A673 (cell line): ENCODE measurements at regions not wholly inside any gene's neighbourhood (a gene's known extent, or its start where the extent isn't known, plus 50 kb on each side); places are given as distances from the start of the nearest gene placed in this dataset.
A peak's percentile ranks its signal among the peaks of the same experiment; 100 is the strongest.

Source experiments
- BruUV-seq: library from RNA; stranded (reverse); fragments of 400-500 nt; replicated peaks from 2 replicates; lab custom pipeline; 2021; lab: Mats Ljungman, UMichigan
- CTCF ChIA-PET: fragments of 300-600 bp; sonication (Branson Sonifier 250); formaldehyde crosslinking; loops from one replicate; lab custom pipeline; 2022; ENCODE audit warnings: antibody characterized with exemption; lab: Charles Lee
- POLR2A ChIA-PET: fragments of 300-600 bp; sonication (Branson Sonifier 250); formaldehyde crosslinking; loops from one replicate; lab custom pipeline; 2022; ENCODE audit warnings: antibody characterized with exemption; ENCODE audit not compliant: low non-redundant PET; lab: Charles Lee
- DNase-seq: peaks from one replicate; pipeline ENCODE4 v3.0.0-alpha.2; 2015; ENCODE audit warnings: low spot score
- H3K27ac ChIP-seq: fragments of 200-600 bp; sonication (generic); 2 replicates; pipeline ENCODE4 v1.5.1; 2016; ENCODE audit warnings: mixed run types, low read depth, mild to moderate bottlenecking, mixed read lengths, antibody characterized with exemption, low read length; ENCODE audit not compliant: poor library complexity, severe bottlenecking
- H3K27me3 ChIP-seq: fragments of 200-600 bp; sonication (generic); replicated peaks from 2 replicates; pipeline ENCODE4 v1.6.1; 2017; ENCODE audit warnings: mixed run types, low read depth, mild to moderate bottlenecking, mixed read lengths, antibody characterized with exemption, low read length; ENCODE audit not compliant: insufficient read depth, poor library complexity
- H3K36me3 ChIP-seq: fragments of 200-600 bp; sonication (generic); 2 replicates; pipeline ENCODE4 v1.6.1; 2016; ENCODE audit warnings: mixed run types, mild to moderate bottlenecking, mixed read lengths, antibody characterized with exemption, low read length; ENCODE audit not compliant: insufficient read depth, poor library complexity, severe bottlenecking
- H3K4me1 ChIP-seq: fragments of 200-600 bp; sonication (generic); 2 replicates; pipeline ENCODE4 v1.6.1; 2017; ENCODE audit warnings: mixed run types, mild to moderate bottlenecking, mixed read lengths, antibody characterized with exemption, low read length; ENCODE audit not compliant: insufficient read depth, poor library complexity, severe bottlenecking
- H3K4me3 ChIP-seq: fragments of 200-600 bp; sonication (generic); 2 replicates; pipeline ENCODE4 v1.5.1; 2016; ENCODE audit warnings: low read depth, mixed run types, mild to moderate bottlenecking, mixed read lengths, low read length; ENCODE audit not compliant: poor library complexity, severe bottlenecking
- H3K9me3 ChIP-seq: fragments of 200-600 bp; sonication (generic); 2 replicates; pipeline ENCODE4 v1.6.1; 2016; ENCODE audit warnings: mixed run types, low read depth, mild to moderate bottlenecking, mixed read lengths, antibody characterized with exemption, low read length; ENCODE audit not compliant: poor library complexity, severe bottlenecking
- EZH2 ChIP-seq: fragments of 200-600 bp; sonication (generic); IDR thresholded peaks from 2 replicates; pipeline ENCODE4 v1.6.1; 2017; ENCODE audit warnings: borderline replicate concordance, low read depth, mild to moderate bottlenecking, mixed read lengths, antibody characterized with exemption, low read length; ENCODE audit not compliant: poor library complexity, severe bottlenecking
- intact Hi-C: fragments of 100-400 bp; cut with micrococcal nuclease; formaldehyde crosslinking; loops from one replicate; pipeline ENCODE4 v1.10.0; 2022; ENCODE audit not compliant: unreplicated experiment
- TF ChIP-seq, protein P1 (sequence below): fragments of 300-800, 200-600 bp; sonication (generic); conservative IDR thresholded peaks from 2 replicates; pipeline ENCODE4 v1.5.1; 2017; ENCODE audit warnings: low read depth, mild to moderate bottlenecking, antibody characterized with exemption, low read length, moderate library complexity, mixed read lengths

DNA sequence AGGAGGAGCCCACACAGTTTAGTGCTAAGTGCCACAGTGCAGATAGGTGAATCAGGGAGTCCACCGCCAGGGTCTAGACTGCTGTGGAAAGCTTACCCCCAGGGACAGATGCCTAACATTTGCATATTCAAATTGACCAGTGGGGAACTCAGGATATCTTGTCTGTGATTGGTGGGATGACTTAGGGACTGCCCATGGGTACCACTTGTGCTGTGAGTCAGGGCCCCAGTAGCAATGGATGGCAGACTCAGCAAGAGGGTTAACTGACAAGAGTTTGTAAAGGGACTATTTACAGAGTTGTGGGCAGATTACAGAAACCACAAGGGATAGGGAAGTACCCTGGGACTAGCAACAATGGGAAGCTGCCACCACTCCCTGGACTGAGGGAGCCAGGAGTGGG, 282.1 kb downstream of the BCOR start:
- Histone ChIP-seq H3K36me3 (no peaks in the 10 kb centered on the region), H3K27ac (no peak overlapping the region), H3K9me3 (no peaks in the 10 kb centered on the region), H3K4me1 (peaks cover 16% of the 10 kb centered on the region), H3K4me3 (no peak overlapping the region), H3K27me3 (no peaks in the 10 kb centered on the region)
- BruUV-seq = no TSS peak
- DNase-seq = peak; percentile 56
- CTCF ChIA-PET = interaction anchor here (0.5 kb wide), 1 partner anchor 728 kb away, joined by 6 read pairs; no protein-coding TSS in a partner anchor
- TF ChIP-seq, protein P1, sequence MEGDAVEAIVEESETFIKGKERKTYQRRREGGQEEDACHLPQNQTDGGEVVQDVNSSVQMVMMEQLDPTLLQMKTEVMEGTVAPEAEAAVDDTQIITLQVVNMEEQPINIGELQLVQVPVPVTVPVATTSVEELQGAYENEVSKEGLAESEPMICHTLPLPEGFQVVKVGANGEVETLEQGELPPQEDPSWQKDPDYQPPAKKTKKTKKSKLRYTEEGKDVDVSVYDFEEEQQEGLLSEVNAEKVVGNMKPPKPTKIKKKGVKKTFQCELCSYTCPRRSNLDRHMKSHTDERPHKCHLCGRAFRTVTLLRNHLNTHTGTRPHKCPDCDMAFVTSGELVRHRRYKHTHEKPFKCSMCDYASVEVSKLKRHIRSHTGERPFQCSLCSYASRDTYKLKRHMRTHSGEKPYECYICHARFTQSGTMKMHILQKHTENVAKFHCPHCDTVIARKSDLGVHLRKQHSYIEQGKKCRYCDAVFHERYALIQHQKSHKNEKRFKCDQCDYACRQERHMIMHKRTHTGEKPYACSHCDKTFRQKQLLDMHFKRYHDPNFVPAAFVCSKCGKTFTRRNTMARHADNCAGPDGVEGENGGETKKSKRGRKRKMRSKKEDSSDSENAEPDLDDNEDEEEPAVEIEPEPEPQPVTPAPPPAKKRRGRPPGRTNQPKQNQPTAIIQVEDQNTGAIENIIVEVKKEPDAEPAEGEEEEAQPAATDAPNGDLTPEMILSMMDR = no peak
- no peak for TF ChIP-seq EZH2
- POLR2A ChIA-PET = no interaction called here
- intact Hi-C loops = loop anchor here (5.0 to 10.0 kb wide), 4 partner anchors 197 to 449 kb away; partner anchors contain the start of gene BCOR

DNA sequence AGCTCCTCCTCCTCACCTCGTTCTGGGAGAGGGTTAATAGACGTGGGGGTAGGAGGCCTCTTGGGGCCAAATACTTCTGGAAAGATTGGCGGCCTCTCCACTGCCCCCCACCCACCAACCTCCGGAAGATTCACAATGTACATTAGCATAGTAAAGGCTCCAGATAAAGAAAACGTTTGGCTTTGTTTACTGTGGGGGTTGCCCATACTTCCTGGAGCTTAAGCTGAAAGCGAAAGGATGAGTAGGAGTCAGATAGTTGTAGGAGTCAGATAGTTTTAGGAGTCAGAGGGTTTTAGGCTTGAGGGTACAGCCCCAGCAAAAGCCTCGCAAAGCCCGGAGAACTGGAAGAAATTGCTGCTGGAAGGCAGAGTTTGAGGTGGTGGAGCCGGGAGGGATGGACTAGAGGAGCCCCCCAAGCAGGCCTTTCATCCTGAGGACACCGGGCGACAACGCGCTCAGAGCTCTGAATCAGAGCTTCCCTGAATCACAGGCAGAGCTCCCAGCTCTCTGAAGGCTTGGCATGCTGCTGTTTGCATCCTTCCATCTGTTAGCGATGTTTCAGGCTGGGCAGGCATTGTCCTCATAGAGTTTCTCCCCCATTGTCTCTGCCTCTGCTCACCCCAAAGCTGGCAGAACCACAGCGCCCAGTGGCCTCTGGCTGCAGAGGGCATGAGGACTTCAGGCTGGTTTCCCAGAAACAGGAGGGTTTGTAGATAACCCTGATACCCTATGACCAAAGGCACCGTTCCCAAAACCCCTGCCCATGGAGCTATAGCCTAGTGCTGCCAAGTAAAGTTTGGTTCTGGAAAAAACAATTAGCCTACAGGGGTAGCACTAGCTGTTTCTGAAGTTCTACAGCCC, 280.7 kb downstream of the BCOR start:
- H3K4me3 ChIP-seq = no peak overlapping the region
- no peaks in the 10 kb centered on the region for H3K27me3 ChIP-seq
- no peaks in the 10 kb centered on the region for H3K36me3 ChIP-seq
- intact Hi-C loops = loop anchor here (5.0 to 10.0 kb wide), 4 partner anchors 195 to 448 kb away; partner anchors contain the start of gene BCOR
- ChIA-PET POLR2A (interaction anchor here (0.5 kb wide), 1 partner anchor 1015 kb away, joined by 3 read pairs; no protein-coding TSS in a partner anchor), CTCF (no interaction called here)
- H3K27ac ChIP-seq = peak overlapping the region; percentile 53
- peaks cover 19% of the 10 kb centered on the region for H3K4me1 ChIP-seq
- no TSS peak for BruUV-seq
- no peak for TF ChIP-seq EZH2
- TF ChIP-seq, protein P1 = no peak
- H3K9me3 ChIP-seq = no peaks in the 10 kb centered on the region
- DNase-seq = peak; percentile 57

- intact Hi-C loops = loop anchor here (5.0 to 10.0 kb wide), 4 partner anchors 194 to 447 kb away; partner anchors contain the start of gene BCOR
- BruUV-seq = no TSS peak
- TF ChIP-seq EZH2 = no peak
- TF ChIP-seq, protein P1 = no peak
- H3K9me3 ChIP-seq = no peaks in the 10 kb centered on the region
- POLR2A ChIA-PET = no interaction called here
- no peak overlapping the region for H3K4me3 ChIP-seq
- H3K4me1 ChIP-seq = peaks cover 19% of the 10 kb centered on the region
- DNase-seq = no peak
- no peaks in the 10 kb centered on the region for H3K36me3 ChIP-seq
- CTCF ChIA-PET = no interaction called here
- no peaks in the 10 kb centered on the region for H3K27me3 ChIP-seq
- no peak overlapping the region for H3K27ac ChIP-seq
These were observed 279.8 kb downstream of the BCOR start for GRCh38 chrX:39817754-39818470.
